Stomach (tissue), 8 donors: ENCODE measurements at regions not wholly inside any gene's neighbourhood (a gene's known extent, or its start where the extent isn't known, plus 50 kb on each side); places are given as distances from the start of the nearest gene placed in this dataset.

Source experiments
- DNase-seq, 2 donors: peaks; one replicate each; pipeline versions ENCODE4 v3.0.0 to v3.0.0-alpha.2; 2013 to 2019
- H3K27ac ChIP-seq, 5 donors: fragments of 200-600 bp in 4 of 5; sonication (generic) in 4 of 5; one replicate each; pipeline ENCODE4 v1.5.1; 2013 to 2019; ENCODE audit warnings: mild to moderate bottlenecking in 1 of 5, moderate library complexity in 1 of 5
- H3K27me3 ChIP-seq, 3 donors: fragments of 200-600 bp; sonication (generic); one replicate each; pipeline ENCODE4 v1.5.1; 2017 to 2019; ENCODE audit warnings: mixed run types in 1 of 3
- H3K36me3 ChIP-seq, 4 donors: fragments of 200-600 bp; sonication (generic); 1 replicate in 3 of 4; 2 replicates in 1 of 4; pipeline ENCODE4 v1.5.1; 2016 to 2019
- H3K4me1 ChIP-seq, 4 donors: fragments of 200-600 bp; sonication (generic); one replicate each; pipeline ENCODE4 v1.5.1; 2016 to 2019
- H3K4me3 ChIP-seq, 4 donors: fragments of 200-600 bp; sonication (generic) in 3 of 4; one replicate each; pipeline ENCODE4 v1.5.1; 2016 to 2019; ENCODE audit warnings: mild to moderate bottlenecking in 1 of 4
- H3K9me3 ChIP-seq, 4 donors: fragments of 200-600 bp; sonication (generic); one replicate each; pipeline ENCODE4 v1.5.1; 2016 to 2019
- EP300 ChIP-seq: sonication (generic); formaldehyde crosslinking; IDR thresholded peaks from one replicate; pipeline ENCODE4 v1.6.1; 2017; ENCODE audit warnings: antibody characterized with exemption
- POLR2A ChIP-seq, 4 donors: fragments of 450-650 bp; IDR thresholded peaks; one replicate each; pipeline ENCODE4 v1.6.1; 2016; ENCODE audit warnings: antibody characterized with exemption in 4 of 4, control low read depth in 2 of 4, mild to moderate bottlenecking in 1 of 4, moderate library complexity in 1 of 4
- POLR2AphosphoS5 ChIP-seq, 3 donors: sonication (generic); formaldehyde crosslinking; IDR thresholded peaks; one replicate each; pipeline ENCODE4 v1.6.1; 2016; ENCODE audit warnings: antibody characterized with exemption in 3 of 3
- WGBS, 5 donors: extraction: QIAGEN DNeasy Blood & Tissue Kit in 3 of 5; methylation state at CpG; one replicate each; pipeline versions ENCODE4 v1.1.5 to v1.1.7; 2013 to 2018; 5-methylcytosine and 5-hydroxymethylcytosine counted together
- intact Hi-C: fragments of 100-400 bp; cut with DNase I; formaldehyde crosslinking; loops from one replicate; pipeline ENCODE4 v1.15.1; 2023; ENCODE audit warnings: low total_unique reads
- TF ChIP-seq, protein P1 (sequence below), 7 experiments: fragments of 450-650 bp in 4 of 7; fragments of 200-600 bp in 3 of 7; sonication (generic) in 3 of 7; IDR thresholded peaks; one replicate each; pipeline ENCODE4 v1.5.1; 2016 to 2019; ENCODE audit warnings: antibody characterized with exemption in 7 of 7, control low read depth in 2 of 7, mild to moderate bottlenecking in 1 of 7
- donor health status: healthy with polysubstance abuse.
- donor health status: Bipolar disorder and iron deficiency.
- donor health status: healthy.

DNA sequence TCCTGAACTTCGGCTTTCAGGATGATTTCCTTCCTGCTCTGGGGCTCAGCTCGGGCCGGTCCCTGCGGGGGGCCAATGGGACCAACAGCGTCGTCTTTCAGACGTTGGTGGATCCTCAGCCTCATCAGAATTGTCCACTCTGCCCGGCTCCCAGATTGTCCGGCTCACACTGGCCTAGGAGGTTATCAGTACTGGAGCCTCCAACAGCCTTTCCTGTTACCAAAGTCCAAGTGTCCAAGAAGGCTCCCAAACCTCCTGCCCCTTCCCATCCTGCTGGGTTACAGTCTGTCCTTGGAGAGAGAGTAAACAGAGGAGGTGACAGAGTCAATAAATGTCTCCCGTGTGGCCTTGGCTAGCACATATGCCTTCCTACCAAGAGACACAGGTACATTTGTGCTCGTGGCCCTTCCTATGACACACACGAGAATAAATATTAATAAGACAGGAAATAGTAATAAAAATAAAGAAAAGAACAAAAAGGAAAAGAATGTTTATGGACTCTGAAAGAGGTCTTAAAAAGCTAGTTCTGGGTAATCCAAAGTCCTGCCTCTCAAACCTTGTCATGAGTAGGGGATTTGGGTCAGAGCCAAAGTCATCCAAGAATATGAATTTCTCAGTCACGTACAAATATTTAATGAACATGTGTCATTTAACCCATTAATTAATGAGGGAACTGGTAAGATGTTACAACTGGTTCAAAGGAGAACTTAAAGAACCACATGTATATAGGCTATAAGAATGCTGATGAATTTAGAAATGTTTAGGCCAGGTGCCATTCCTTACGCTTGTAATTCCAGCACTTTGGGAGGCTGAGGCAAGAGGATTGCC, 80.8 kb upstream of the SLC2A1 start:
- Histone ChIP-seq H3K4me3 (no peak overlapping the region), H3K9me3 (no peaks in the 10 kb centered on the region), H3K27me3 (no peaks in the 10 kb centered on the region), H3K4me1 (peaks cover 0 to 6% (median 0%) of the 10 kb centered on the region in 4 donors), H3K27ac (no peak overlapping the region), H3K36me3 (no peaks in the 10 kb centered on the region)
- 41 to 58% (median 54%) methylated on average over 14 of the region's 14 CpGs for WGBS, 5 donors
- TF ChIP-seq EP300 (no peak), POLR2AphosphoS5 (IDR thresholded peaks at IDR 0.05) (peak in 1 of 3 donors; percentile 11), POLR2A (IDR thresholded peaks at IDR 0.05) (no peak)
- TF ChIP-seq, protein P1, sequence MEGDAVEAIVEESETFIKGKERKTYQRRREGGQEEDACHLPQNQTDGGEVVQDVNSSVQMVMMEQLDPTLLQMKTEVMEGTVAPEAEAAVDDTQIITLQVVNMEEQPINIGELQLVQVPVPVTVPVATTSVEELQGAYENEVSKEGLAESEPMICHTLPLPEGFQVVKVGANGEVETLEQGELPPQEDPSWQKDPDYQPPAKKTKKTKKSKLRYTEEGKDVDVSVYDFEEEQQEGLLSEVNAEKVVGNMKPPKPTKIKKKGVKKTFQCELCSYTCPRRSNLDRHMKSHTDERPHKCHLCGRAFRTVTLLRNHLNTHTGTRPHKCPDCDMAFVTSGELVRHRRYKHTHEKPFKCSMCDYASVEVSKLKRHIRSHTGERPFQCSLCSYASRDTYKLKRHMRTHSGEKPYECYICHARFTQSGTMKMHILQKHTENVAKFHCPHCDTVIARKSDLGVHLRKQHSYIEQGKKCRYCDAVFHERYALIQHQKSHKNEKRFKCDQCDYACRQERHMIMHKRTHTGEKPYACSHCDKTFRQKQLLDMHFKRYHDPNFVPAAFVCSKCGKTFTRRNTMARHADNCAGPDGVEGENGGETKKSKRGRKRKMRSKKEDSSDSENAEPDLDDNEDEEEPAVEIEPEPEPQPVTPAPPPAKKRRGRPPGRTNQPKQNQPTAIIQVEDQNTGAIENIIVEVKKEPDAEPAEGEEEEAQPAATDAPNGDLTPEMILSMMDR (IDR thresholded peaks at IDR 0.05) = no peak
- peak in 1 of 2 donors; percentile 49 for DNase-seq
- intact Hi-C loops = no loop called here

DNA sequence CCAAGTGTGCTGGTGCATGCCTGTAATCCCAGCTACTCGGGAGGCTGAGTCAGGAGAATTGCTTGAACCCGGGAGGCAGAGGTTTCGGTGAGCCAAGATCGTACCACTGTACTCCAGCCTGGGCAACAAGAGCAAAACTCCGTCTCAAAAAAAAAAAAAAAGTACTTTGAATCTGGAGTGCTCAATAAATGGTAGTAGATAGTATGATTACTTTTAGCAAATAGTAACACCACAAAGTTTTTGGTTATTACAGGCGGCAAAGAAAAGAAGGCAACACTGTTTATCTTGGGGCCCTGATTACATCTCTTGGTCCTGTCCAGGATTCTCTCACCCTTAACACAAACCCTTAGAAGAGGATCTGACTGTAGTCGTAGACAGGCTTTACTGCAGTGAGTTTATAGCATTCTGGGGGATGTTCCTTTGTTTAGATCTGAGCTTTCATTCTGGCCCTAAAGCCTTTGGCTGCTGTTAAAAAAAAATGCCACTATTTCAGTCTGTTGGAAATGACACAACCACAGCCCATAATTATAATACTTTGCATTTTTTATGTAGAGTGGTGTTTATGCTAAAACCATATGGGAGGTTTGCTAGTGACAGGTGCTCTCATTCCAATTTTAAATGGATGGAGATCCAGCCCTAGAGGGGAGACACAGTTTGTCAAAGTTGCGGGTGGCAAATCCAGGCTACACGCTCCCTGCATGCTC, 79.7 kb upstream of the SLC2A1 start:
- peaks cover 0 to 12% (median 0%) of the 10 kb centered on the region in 4 donors for H3K4me1 ChIP-seq
- no peak overlapping the region for H3K4me3 ChIP-seq
- no peaks in the 10 kb centered on the region for H3K27me3 ChIP-seq
- H3K27ac ChIP-seq = no peak overlapping the region
- intact Hi-C loops = no loop called here
- TF ChIP-seq POLR2A (IDR thresholded peaks at IDR 0.05) (no peak), EP300 (no peak), POLR2AphosphoS5 (IDR thresholded peaks at IDR 0.05) (no peak)
- TF ChIP-seq, protein P1 (IDR thresholded peaks at IDR 0.05) = no peak
- no peak for DNase-seq
- H3K36me3 ChIP-seq = no peaks in the 10 kb centered on the region
- WGBS, 5 donors = 87 to 91% (median 90%) methylated on average over 9 of the region's 9 CpGs
- H3K9me3 ChIP-seq = no peaks in the 10 kb centered on the region

DNA sequence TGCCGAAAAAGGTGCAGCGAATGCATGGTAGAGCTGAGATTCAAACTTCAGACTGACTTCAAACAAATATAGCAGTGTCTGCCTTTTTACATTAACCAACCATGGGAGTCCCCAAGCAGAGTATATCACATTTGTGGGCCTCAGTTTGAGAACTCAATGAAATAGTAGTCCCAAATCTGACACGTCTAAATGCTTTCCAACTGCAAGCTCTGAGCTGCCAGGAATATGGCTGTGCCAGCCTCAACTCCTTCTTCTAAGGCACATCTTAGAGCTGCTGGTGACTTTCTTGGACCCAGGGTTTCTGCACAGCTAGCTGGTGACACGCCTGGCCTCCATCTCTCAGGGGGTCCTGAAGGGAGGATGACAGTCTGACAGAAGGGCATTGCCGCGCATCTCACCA, 78.8 kb upstream of the SLC2A1 start:
- peaks cover 0 to 12% (median 0%) of the 10 kb centered on the region in 4 donors for H3K4me1 ChIP-seq
- H3K4me3 ChIP-seq = no peak overlapping the region
- 87 to 95% (median 90%) methylated on average over 6 of the region's 6 CpGs for WGBS, 5 donors
- no peak overlapping the region for H3K27ac ChIP-seq
- no peak for DNase-seq
- no peaks in the 10 kb centered on the region for H3K36me3 ChIP-seq
- intact Hi-C loops = no loop called here
- H3K9me3 ChIP-seq = no peaks in the 10 kb centered on the region
- H3K27me3 ChIP-seq = no peaks in the 10 kb centered on the region
- TF ChIP-seq, protein P1 (IDR thresholded peaks at IDR 0.05) = no peak
- TF ChIP-seq POLR2AphosphoS5 (IDR thresholded peaks at IDR 0.05) = no peak
- TF ChIP-seq POLR2A (IDR thresholded peaks at IDR 0.05) = no peak
- no peak for TF ChIP-seq EP300

DNA sequence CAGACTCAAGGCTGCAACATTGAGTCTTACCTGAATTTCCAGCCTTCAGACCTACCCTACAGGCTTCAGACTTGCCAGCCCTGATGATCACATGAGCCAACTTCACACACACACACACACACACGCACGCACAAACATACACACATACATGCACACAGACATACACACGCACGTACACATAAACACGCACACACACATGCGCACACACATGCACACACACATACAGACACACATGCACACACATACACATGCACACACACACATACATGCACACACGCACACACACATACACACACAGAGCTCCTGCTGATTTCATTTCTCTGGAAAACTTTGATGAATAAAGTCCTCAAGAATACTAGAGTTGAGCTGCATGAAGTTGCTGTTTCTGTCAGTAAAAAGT, 78.3 kb upstream of the SLC2A1 start:
- 76 to 98% (median 92%) methylated on average over 7 of the region's 7 CpGs for WGBS, 5 donors
- peak in 1 of 2 donors; percentile 26 for DNase-seq
- no peak for TF ChIP-seq EP300
- no peak for TF ChIP-seq POLR2A (IDR thresholded peaks at IDR 0.05)
- TF ChIP-seq, protein P1 (IDR thresholded peaks at IDR 0.05) = no peak
- TF ChIP-seq POLR2AphosphoS5 (IDR thresholded peaks at IDR 0.05) = no peak
- Histone ChIP-seq H3K27ac (no peak overlapping the region), H3K9me3 (no peaks in the 10 kb centered on the region), H3K4me1 (peaks cover 0 to 12% (median 0%) of the 10 kb centered on the region in 4 donors), H3K27me3 (no peaks in the 10 kb centered on the region), H3K4me3 (no peak overlapping the region), H3K36me3 (no peaks in the 10 kb centered on the region)
- intact Hi-C loops = no loop called here
